Thyroid gland (tissue), 4 donors: ENCODE measurements at regions not wholly inside any gene's neighbourhood (a gene's known extent, or its start where the extent isn't known, plus 50 kb on each side); places are given as distances from the start of the nearest gene placed in this dataset.

ENCODE experiments used
- CTCF ChIP-seq, 6 experiments: fragments of 200-600 bp in 3 of 6; fragments of 450-650 bp in 3 of 6; sonication (generic) in 3 of 6; IDR thresholded peaks; one replicate each; pipeline ENCODE4 v1.5.1; 2016 to 2019; ENCODE audit warnings: antibody characterized with exemption in 6 of 6, mild to moderate bottlenecking in 2 of 6, inconsistent platforms in 1 of 6, moderate library complexity in 1 of 6
- POLR2A ChIP-seq, 2 donors: fragments of 450-650 bp; IDR thresholded peaks; one replicate each; pipeline ENCODE4 v1.6.1; 2017; ENCODE audit warnings: antibody characterized with exemption in 2 of 2, mild to moderate bottlenecking in 2 of 2, moderate library complexity in 1 of 2

GRCh38 chr13:44106266-44107152 is 226.8 kb downstream of the LACC1 start:
- no peak for TF ChIP-seq CTCF (IDR thresholded peaks at IDR 0.05)
- no peak for TF ChIP-seq POLR2A (IDR thresholded peaks at IDR 0.05)
